Osteoblast (primary cell): ENCODE measurements at regions not wholly inside any gene's neighbourhood (a gene's known extent, or its start where the extent isn't known, plus 50 kb on each side); places are given as distances from the start of the nearest gene placed in this dataset.

ENCODE experiments used
- DNase-seq: peaks from one replicate; pipeline ENCODE4 v3.0.0; 2011; ENCODE audit warnings: low spot score, mixed read lengths; ENCODE audit not compliant: insufficient read length; ENCODE audit errors: missing footprints
- H2AFZ ChIP-seq: 2 replicates; pipeline ENCODE4 v1.6.0; 2011; ENCODE audit warnings: mild to moderate bottlenecking, low read length
- H3K27ac ChIP-seq: 2 replicates; pipeline ENCODE4 v1.5.1; 2011; ENCODE audit warnings: mild to moderate bottlenecking, low read depth, low read length, moderate library complexity
- H3K27me3 ChIP-seq: 2 replicates; pipeline ENCODE4 v1.6.0; 2012; ENCODE audit warnings: mild to moderate bottlenecking, control low read depth, inconsistent platforms, low read length, moderate library complexity; ENCODE audit not compliant: insufficient read depth
- H3K36me3 ChIP-seq: 2 replicates; pipeline ENCODE4 v1.5.1; 2011; ENCODE audit warnings: mild to moderate bottlenecking, low read length, control low read depth, moderate library complexity; ENCODE audit not compliant: insufficient read depth
- H3K4me1 ChIP-seq: 2 replicates; pipeline ENCODE4 v1.5.1; 2011; ENCODE audit warnings: mild to moderate bottlenecking, low read length, control low read depth, moderate library complexity; ENCODE audit not compliant: insufficient read depth
- H3K4me2 ChIP-seq: 2 replicates; pipeline ENCODE4 v1.6.0; 2011; ENCODE audit warnings: mild to moderate bottlenecking, low read length; ENCODE audit not compliant: insufficient read depth
- H3K4me3 ChIP-seq: fragments of 200-600 bp; sonication (generic); 3 replicates; pipeline ENCODE4 v1.5.1; 2012; ENCODE audit warnings: mild to moderate bottlenecking, low read length, inconsistent platforms; ENCODE audit not compliant: insufficient read depth
- H3K79me2 ChIP-seq: 2 replicates; pipeline ENCODE4 v1.6.0; 2012; ENCODE audit warnings: mild to moderate bottlenecking, low read length, control low read depth, inconsistent platforms; ENCODE audit not compliant: insufficient read depth
- H3K9me3 ChIP-seq: 2 replicates; pipeline ENCODE4 v1.5.1; 2011; ENCODE audit warnings: low read depth, low read length, control low read depth
- H4K20me1 ChIP-seq: 2 replicates; pipeline ENCODE4 v1.6.0; 2012; ENCODE audit warnings: mild to moderate bottlenecking, low read length, control low read depth; ENCODE audit not compliant: insufficient read depth
- TF ChIP-seq, protein P1 (sequence below): IDR thresholded peaks from 2 replicates; pipeline ENCODE4 v1.5.1; 2011; ENCODE audit warnings: mild to moderate bottlenecking, low read depth, low read length, moderate library complexity; ENCODE audit errors: extremely low read depth

DNA sequence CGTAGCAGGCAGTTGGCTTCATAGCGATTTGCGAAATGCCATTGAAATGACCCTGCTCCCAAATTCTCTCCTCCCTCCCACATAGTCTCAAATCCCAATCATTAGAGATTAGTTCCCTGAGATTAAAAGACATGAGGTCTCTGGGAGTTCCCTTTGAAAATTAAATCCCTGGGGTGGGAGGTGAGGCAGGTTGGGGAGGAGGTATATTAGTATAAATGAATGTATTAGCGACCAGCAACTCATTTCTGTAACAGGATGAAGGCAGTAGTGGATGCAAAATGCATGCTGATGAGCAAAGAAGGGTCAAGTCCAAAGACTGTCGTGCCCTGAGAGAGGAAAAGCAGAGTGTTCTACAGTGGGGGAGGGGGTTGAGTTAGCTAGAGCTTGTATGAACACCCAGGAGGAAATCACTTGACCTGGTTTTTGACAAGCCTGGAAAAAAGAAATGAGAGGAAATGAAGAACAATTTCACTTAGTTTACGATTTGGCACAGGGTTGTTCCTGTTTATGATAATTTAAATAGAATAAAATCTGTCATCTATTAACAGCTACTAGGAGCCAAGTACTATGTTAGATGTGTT lies 79.6 kb upstream of the MTPN start:
- Histone ChIP-seq H3K27ac (no peak overlapping the region), H3K27me3 (no peaks in the 10 kb centered on the region), H2AFZ (no peak overlapping the region), H4K20me1 (no peaks in the 10 kb centered on the region), H3K4me1 (no peaks in the 10 kb centered on the region), H3K36me3 (no peaks in the 10 kb centered on the region), H3K9me3 (no peaks in the 10 kb centered on the region), H3K4me3 (no peak overlapping the region), H3K79me2 (no peaks in the 10 kb centered on the region), H3K4me2 (no peak overlapping the region)
- no peak for DNase-seq
- TF ChIP-seq, protein P1, sequence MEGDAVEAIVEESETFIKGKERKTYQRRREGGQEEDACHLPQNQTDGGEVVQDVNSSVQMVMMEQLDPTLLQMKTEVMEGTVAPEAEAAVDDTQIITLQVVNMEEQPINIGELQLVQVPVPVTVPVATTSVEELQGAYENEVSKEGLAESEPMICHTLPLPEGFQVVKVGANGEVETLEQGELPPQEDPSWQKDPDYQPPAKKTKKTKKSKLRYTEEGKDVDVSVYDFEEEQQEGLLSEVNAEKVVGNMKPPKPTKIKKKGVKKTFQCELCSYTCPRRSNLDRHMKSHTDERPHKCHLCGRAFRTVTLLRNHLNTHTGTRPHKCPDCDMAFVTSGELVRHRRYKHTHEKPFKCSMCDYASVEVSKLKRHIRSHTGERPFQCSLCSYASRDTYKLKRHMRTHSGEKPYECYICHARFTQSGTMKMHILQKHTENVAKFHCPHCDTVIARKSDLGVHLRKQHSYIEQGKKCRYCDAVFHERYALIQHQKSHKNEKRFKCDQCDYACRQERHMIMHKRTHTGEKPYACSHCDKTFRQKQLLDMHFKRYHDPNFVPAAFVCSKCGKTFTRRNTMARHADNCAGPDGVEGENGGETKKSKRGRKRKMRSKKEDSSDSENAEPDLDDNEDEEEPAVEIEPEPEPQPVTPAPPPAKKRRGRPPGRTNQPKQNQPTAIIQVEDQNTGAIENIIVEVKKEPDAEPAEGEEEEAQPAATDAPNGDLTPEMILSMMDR: no peak

DNA sequence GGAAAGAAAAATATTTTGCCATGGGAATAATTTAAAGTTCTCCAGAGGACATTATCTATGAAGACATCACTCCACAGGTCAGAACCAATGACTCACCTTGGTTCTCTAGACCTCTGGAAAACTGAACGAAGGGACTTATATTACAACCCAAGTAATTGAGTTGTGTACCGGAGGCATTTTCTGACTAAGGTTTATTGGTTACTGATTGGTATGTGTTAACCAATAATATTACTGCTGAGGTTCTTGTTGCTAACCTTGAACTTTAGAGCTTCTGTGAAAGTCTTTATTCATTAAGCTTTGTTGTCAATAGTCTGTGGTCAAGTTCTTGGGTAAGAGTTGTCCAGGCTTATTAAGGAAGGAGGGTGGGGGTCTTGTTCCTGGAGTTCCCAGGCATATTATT lies 78.1 kb upstream of the MTPN start:
- no peaks in the 10 kb centered on the region for H4K20me1 ChIP-seq
- H3K4me1 ChIP-seq: no peaks in the 10 kb centered on the region
- H2AFZ ChIP-seq: no peak overlapping the region
- no peak overlapping the region for H3K4me2 ChIP-seq
- DNase-seq: no peak
- no peaks in the 10 kb centered on the region for H3K36me3 ChIP-seq
- no peaks in the 10 kb centered on the region for H3K27me3 ChIP-seq
- H3K9me3 ChIP-seq: no peaks in the 10 kb centered on the region
- H3K4me3 ChIP-seq: no peak overlapping the region
- H3K27ac ChIP-seq: no peak overlapping the region
- TF ChIP-seq, protein P1: no peak
- no peaks in the 10 kb centered on the region for H3K79me2 ChIP-seq

GRCh38 chr7:136053689-136054485 lies 76.7 kb upstream of the MTPN start:
- no peak for DNase-seq
- no peak overlapping the region for H3K4me3 ChIP-seq
- no peak overlapping the region for H3K4me2 ChIP-seq
- no peaks in the 10 kb centered on the region for H4K20me1 ChIP-seq
- H3K9me3 ChIP-seq: no peaks in the 10 kb centered on the region
- H3K36me3 ChIP-seq: no peaks in the 10 kb centered on the region
- H3K27me3 ChIP-seq: no peaks in the 10 kb centered on the region
- no peaks in the 10 kb centered on the region for H3K79me2 ChIP-seq
- H3K4me1 ChIP-seq: no peaks in the 10 kb centered on the region
- H2AFZ ChIP-seq: no peak overlapping the region
- H3K27ac ChIP-seq: no peak overlapping the region
- TF ChIP-seq, protein P1: no peak

DNA sequence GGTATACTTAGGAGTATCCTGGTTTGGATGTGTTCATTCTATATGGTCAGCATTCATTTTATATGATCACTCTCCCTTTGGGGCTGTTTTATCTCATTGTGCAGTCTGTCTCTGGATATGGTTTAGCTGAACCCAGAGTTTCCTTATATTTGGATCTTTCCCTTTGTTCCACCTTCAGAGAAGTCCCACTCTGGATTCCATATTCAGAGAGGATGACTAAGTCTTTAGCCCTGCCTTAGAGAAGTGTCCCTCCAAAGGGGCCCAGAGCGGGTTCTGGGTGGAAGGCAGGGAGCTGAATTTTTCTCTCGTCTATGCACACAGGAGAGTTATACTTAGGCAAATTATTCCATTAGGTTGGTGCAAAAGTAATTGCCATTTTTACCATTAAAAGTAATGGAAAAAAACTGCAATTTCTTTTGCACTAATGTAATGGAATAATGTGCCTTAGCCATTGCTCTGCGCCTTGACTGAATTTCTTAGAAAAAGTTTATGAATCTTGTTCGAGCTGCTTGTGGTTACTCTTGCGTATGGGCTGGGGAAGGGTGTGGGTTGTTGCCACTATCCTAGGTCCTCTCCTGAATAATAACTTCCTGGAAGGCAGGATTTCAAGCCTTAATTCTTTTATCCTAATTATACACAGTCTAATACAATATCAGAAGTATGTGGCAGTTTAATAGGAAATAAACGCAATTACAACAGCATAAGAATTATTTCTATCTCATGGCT lies 74.2 kb upstream of the MTPN start:
- Histone ChIP-seq H3K4me3 (no peak overlapping the region), H4K20me1 (no peaks in the 10 kb centered on the region), H2AFZ (no peak overlapping the region), H3K27ac (no peak overlapping the region), H3K4me1 (no peaks in the 10 kb centered on the region), H3K36me3 (no peaks in the 10 kb centered on the region), H3K27me3 (no peaks in the 10 kb centered on the region), H3K9me3 (no peaks in the 10 kb centered on the region), H3K4me2 (no peak overlapping the region), H3K79me2 (no peaks in the 10 kb centered on the region)
- TF ChIP-seq, protein P1: no peak
- no peak for DNase-seq
